Body of pancreas (tissue), 4 donors: ENCODE measurements at regions not wholly inside any gene's neighbourhood (a gene's known extent, or its start where the extent isn't known, plus 50 kb on each side); places are given as distances from the start of the nearest gene placed in this dataset.

Experiments
- ATAC-seq: fragments of 150-250 bp; one replicate; pipeline ENCODE4 v1.9.1; 2016
- DNase-seq, 4 donors: peaks; one replicate each; pipeline ENCODE4 v3.0.0-alpha.2; 2019
- H3K27ac ChIP-seq, 4 donors: fragments of 200-600 bp; sonication (generic); 1 replicate in 3 of 4; 2 replicates in 1 of 4; pipeline versions ENCODE4 v1.5.1 to v1.6.1; 2016 to 2019; ENCODE audit warnings: mild to moderate bottlenecking in 1 of 4, mixed read lengths in 1 of 4, moderate library complexity in 1 of 4
- H3K27me3 ChIP-seq, 2 donors: fragments of 200-600 bp; sonication (generic); one replicate each; pipeline ENCODE4 v1.6.0; 2016; ENCODE audit warnings: mild to moderate bottlenecking in 1 of 2
- H3K36me3 ChIP-seq, 2 donors: fragments of 200-600 bp; sonication (generic); replicated peaks in 1 of 2; 2 replicates each; pipeline ENCODE4 v1.5.1; 2016; ENCODE audit warnings: low read depth in 2 of 2; ENCODE audit not compliant: insufficient read depth in 1 of 2
- H3K4me1 ChIP-seq: fragments of 200-600 bp; sonication (generic); one replicate; pipeline ENCODE4 v1.6.0; 2016
- H3K4me3 ChIP-seq, 2 donors: fragments of 200-600 bp; sonication (generic); 1 replicate in 1 of 2; 2 replicates in 1 of 2; pipeline ENCODE4 v1.5.1; 2016 to 2019
- H3K9me3 ChIP-seq, 3 donors: fragments of 200-600 bp; sonication (generic); 1 replicate in 2 of 3; 2 replicates in 1 of 3; pipeline ENCODE4 v1.5.1; 2016
- POLR2A ChIP-seq, 3 donors: fragments of 450-650 bp; IDR thresholded peaks; one replicate each; pipeline ENCODE4 v1.6.1; 2016; ENCODE audit warnings: antibody characterized with exemption in 3 of 3, mild to moderate bottlenecking in 2 of 3
- WGBS, 2 donors: methylation state at CpG; one replicate each; pipeline ENCODE4 v1.1.5; 2017; 5-methylcytosine and 5-hydroxymethylcytosine counted together
- intact Hi-C: fragments of 100-400 bp; cut with DNase I; formaldehyde crosslinking; loops from one replicate; pipeline ENCODE4 v1.15.1; 2023
- TF ChIP-seq, protein P1 (sequence below), 7 experiments: fragments of 450-650 bp in 4 of 7; fragments of 200-600 bp in 3 of 7; sonication (generic) in 3 of 7; IDR thresholded peaks; one replicate each; pipeline ENCODE4 v1.5.1; 2016 to 2019; ENCODE audit warnings: antibody characterized with exemption in 7 of 7

DNA sequence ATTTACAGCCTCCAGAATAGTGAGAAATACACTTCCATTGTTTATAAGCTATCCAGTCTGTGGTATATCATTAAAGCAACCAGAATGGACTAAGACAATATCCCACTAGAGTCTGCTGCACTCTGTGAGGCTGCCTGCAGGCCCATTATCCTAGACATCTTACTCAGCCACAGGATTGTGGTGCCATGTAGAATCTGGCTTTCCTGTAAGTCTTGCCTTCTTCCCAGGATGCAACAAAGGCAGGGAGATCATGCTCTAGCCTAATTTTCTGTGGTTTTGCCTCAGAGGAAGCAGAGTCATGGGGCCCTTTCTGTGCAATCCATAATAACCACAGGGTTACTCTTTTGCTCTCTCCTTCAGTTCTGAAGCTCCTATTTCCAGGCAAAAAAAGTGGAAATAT is 299.1 kb upstream of the DEPDC1 start:
- intact Hi-C loops = no loop called here
- TF ChIP-seq, protein P1, sequence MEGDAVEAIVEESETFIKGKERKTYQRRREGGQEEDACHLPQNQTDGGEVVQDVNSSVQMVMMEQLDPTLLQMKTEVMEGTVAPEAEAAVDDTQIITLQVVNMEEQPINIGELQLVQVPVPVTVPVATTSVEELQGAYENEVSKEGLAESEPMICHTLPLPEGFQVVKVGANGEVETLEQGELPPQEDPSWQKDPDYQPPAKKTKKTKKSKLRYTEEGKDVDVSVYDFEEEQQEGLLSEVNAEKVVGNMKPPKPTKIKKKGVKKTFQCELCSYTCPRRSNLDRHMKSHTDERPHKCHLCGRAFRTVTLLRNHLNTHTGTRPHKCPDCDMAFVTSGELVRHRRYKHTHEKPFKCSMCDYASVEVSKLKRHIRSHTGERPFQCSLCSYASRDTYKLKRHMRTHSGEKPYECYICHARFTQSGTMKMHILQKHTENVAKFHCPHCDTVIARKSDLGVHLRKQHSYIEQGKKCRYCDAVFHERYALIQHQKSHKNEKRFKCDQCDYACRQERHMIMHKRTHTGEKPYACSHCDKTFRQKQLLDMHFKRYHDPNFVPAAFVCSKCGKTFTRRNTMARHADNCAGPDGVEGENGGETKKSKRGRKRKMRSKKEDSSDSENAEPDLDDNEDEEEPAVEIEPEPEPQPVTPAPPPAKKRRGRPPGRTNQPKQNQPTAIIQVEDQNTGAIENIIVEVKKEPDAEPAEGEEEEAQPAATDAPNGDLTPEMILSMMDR (IDR thresholded peaks at IDR 0.05) = no peak
- TF ChIP-seq POLR2A (IDR thresholded peaks at IDR 0.05) = no peak
- no peaks in the 10 kb centered on the region for H3K4me1 ChIP-seq
- DNase-seq (no peak), ATAC-seq (no peak)
- no peak overlapping the region for H3K4me3 ChIP-seq
- no peaks in the 10 kb centered on the region for H3K36me3 ChIP-seq
- H3K27me3 ChIP-seq = no peaks in the 10 kb centered on the region
- H3K27ac ChIP-seq = no peak overlapping the region
- H3K9me3 ChIP-seq = no peaks in the 10 kb centered on the region

DNA sequence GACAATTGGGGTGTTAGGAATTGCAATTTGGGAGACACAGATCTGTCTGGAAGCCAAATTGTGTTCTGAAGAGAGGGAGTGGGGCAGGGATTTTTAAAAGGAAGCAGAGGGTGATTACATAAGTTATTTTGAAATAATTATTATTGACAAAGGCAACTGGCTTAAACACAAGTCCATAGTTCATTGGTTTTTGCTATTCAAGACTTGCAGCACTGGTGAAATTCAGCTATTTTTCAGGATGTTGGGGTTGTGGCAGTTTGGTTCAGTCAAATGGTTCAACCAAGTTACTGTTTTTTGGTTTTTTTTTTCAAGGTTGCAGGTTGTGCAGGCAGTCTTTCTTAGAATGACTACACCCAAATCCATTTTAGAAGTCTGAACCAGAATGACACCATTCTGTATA is 300.0 kb upstream of the DEPDC1 start:
- intact Hi-C loops = no loop called here
- H3K27me3 ChIP-seq = no peaks in the 10 kb centered on the region

DNA sequence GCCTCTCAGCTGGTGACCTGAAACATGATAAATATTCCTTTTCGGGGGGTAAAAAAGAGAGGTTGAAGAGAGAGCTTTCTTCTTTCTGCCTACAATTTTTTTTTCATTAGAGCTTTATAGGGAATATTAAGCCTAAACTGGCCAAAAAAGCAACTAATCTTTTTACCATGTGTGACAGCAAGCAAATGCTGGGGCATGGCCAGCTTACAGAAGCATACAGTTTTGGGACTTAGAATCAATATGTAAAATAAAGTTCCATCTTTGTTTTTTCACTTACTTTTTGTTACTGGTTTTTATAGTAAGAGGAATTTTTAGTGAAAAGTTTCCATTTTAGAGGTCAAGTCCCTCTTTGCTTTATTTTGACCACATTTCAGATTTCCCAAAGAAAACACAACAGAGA is 301.2 kb upstream of the DEPDC1 start:
- WGBS, 2 donors = 65 to 76% methylated on average over 1 of the region's 1 CpG
- Histone ChIP-seq H3K36me3 (no peaks in the 10 kb centered on the region), H3K9me3 (no peaks in the 10 kb centered on the region), H3K27me3 (no peaks in the 10 kb centered on the region), H3K4me3 (no peak overlapping the region), H3K4me1 (no peaks in the 10 kb centered on the region), H3K27ac (no peak overlapping the region)
- DNase-seq = no peak
- ATAC-seq = no peak
- TF ChIP-seq, protein P1 (IDR thresholded peaks at IDR 0.05) = no peak
- no peak for TF ChIP-seq POLR2A (IDR thresholded peaks at IDR 0.05)
- intact Hi-C loops = no loop called here

More for the DNA sequence above, 300.0 kb upstream of the DEPDC1 start:
- Histone ChIP-seq H3K36me3 (no peaks in the 10 kb centered on the region), H3K4me1 (no peaks in the 10 kb centered on the region), H3K27ac (no peak overlapping the region), H3K4me3 (no peak overlapping the region), H3K9me3 (no peaks in the 10 kb centered on the region)
- no peak for ATAC-seq
- no peak for TF ChIP-seq POLR2A (IDR thresholded peaks at IDR 0.05)
- TF ChIP-seq, protein P1 (IDR thresholded peaks at IDR 0.05) = no peak
- no peak for DNase-seq

DNA sequence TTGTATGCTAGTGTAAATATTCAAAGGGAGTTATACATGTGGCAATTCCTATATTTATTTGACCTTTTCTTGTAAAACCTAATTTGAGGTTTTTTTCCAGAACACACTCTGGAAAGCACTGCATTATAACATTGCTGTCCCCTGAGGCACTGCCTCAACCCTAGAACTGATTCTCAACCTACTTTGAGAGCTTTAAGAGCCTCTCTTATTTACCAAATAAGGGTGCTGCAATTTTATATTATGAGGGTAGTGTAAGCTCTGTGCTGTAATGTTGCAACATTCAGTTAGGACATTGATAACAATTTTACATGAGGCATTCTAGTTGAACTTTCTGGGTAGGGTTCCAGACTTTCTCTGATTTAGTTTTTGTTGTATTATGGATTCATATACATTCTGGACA is 302.2 kb upstream of the DEPDC1 start:
- intact Hi-C loops = no loop called here
- no peaks in the 10 kb centered on the region for H3K36me3 ChIP-seq
- ATAC-seq = no peak
- TF ChIP-seq, protein P1 (IDR thresholded peaks at IDR 0.05) = no peak
- TF ChIP-seq POLR2A (IDR thresholded peaks at IDR 0.05) = no peak
- H3K27ac ChIP-seq = no peak overlapping the region
- H3K9me3 ChIP-seq = no peaks in the 10 kb centered on the region
- no peak overlapping the region for H3K4me3 ChIP-seq
- H3K27me3 ChIP-seq = no peaks in the 10 kb centered on the region
- H3K4me1 ChIP-seq = no peaks in the 10 kb centered on the region
- DNase-seq = no peak

DNA sequence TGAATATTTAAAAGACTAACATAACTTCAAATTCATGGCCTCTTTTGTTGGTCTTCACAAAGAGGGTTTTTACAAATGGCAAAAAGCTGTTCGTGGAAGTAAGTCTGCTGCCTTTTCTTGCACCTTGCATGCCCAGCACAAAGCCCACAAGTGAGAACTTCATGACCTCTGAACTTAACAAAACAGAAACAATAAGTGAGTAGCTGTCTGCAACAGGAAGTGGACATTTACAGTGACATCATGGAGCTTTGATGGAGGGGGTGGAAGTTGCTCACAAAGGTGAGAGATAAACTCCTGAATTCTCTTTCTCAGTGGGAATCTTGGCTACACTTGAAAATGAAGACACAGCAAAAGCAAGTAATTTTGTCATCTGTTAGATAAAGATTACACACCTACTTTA is 303.3 kb upstream of the DEPDC1 start:
- WGBS, 2 donors = 32 to 60% methylated on average over 1 of the region's 1 CpG
- H3K27me3 ChIP-seq = no peaks in the 10 kb centered on the region
- DNase-seq (no peak), ATAC-seq (no peak)
- no peak overlapping the region for H3K27ac ChIP-seq
- no peak overlapping the region for H3K4me3 ChIP-seq
- no peaks in the 10 kb centered on the region for H3K36me3 ChIP-seq
- H3K4me1 ChIP-seq = no peaks in the 10 kb centered on the region
- TF ChIP-seq POLR2A (IDR thresholded peaks at IDR 0.05) = no peak
- TF ChIP-seq, protein P1 (IDR thresholded peaks at IDR 0.05) = no peak
- H3K9me3 ChIP-seq = no peaks in the 10 kb centered on the region
- intact Hi-C loops = no loop called here
